GM18873 (cell line): ENCODE measurements at regions not wholly inside any gene's neighbourhood (a gene's known extent, or its start where the extent isn't known, plus 50 kb on each side); places are given as distances from the start of the nearest gene placed in this dataset.

ENCODE experiments used
- ATAC-seq: cut with Tn5 transposase; IDR thresholded peaks from one replicate; pipeline ENCODE4 v1.9.1; 2021; ENCODE audit warnings: mild to moderate bottlenecking, moderate library complexity, moderate number of reproducible peaks; ENCODE audit not compliant: unreplicated experiment, low FRiP score

- no peak for ATAC-seq
Measured at GRCh38 chr2:67650291-67651133, 253.4 kb downstream of the ETAA1 start.

GRCh38 chr2:67651565-67651964 lies 254.4 kb downstream of the ETAA1 start:
- ATAC-seq = no peak

- ATAC-seq = no peak
Measured at GRCh38 chr2:67652679-67653078, 255.5 kb downstream of the ETAA1 start.

GRCh38 chr2:67656875-67657274 lies 259.7 kb downstream of the ETAA1 start:
- no peak for ATAC-seq

GRCh38 chr2:67658820-67659219 lies 261.7 kb downstream of the ETAA1 start:
- no peak for ATAC-seq

- ATAC-seq = no peak
Measured at GRCh38 chr2:67660015-67660602, 263.0 kb downstream of the ETAA1 start.

GRCh38 chr2:67660871-67661270 lies 263.7 kb downstream of the ETAA1 start:
- no peak for ATAC-seq

- no peak for ATAC-seq
Measured at GRCh38 chr2:67662222-67662621, 265.1 kb downstream of the ETAA1 start.

GRCh38 chr2:67663776-67664175 lies 266.6 kb downstream of the ETAA1 start:
- no peak for ATAC-seq

GRCh38 chr2:67666386-67667053 lies 269.4 kb downstream of the ETAA1 start:
- no peak for ATAC-seq

GRCh38 chr2:67667054-67667908 lies 270.1 kb downstream of the ETAA1 start:
- no peak for ATAC-seq

- no peak for ATAC-seq
Measured at GRCh38 chr2:67668538-67668937, 271.4 kb downstream of the ETAA1 start.

GRCh38 chr2:67669168-67669567 lies 272.0 kb downstream of the ETAA1 start:
- no peak for ATAC-seq

GRCh38 chr2:67669766-67670165 lies 272.6 kb downstream of the ETAA1 start:
- no peak for ATAC-seq

- no peak for ATAC-seq
Measured at GRCh38 chr2:67670747-67671183, 273.6 kb downstream of the ETAA1 start.

- ATAC-seq = no peak
Measured at GRCh38 chr2:67671464-67672450, 274.6 kb downstream of the ETAA1 start.

- no peak for ATAC-seq
Measured at GRCh38 chr2:67674668-67675067, 277.5 kb downstream of the ETAA1 start.

GRCh38 chr2:67684991-67685390 lies 287.9 kb downstream of the ETAA1 start:
- no peak for ATAC-seq

- no peak for ATAC-seq
Measured at GRCh38 chr2:67686254-67686653, 289.1 kb downstream of the ETAA1 start.
